CD14-positive monocyte (primary cell): ENCODE measurements at regions not wholly inside any gene's neighbourhood (a gene's known extent, or its start where the extent isn't known, plus 50 kb on each side); places are given as distances from the start of the nearest gene placed in this dataset.

ENCODE experiments used
- DNase-seq, 3 donors: peaks; one replicate each; pipeline ENCODE4 v3.0.0-alpha.2; 2011 to 2022
- H2AFZ ChIP-seq: 2 replicates; pipeline ENCODE4 v1.6.0; 2012; ENCODE audit warnings: mild to moderate bottlenecking, low read depth, low read length, inconsistent platforms; ENCODE audit not compliant: insufficient read depth, poor library complexity, severe bottlenecking
- H3K27ac ChIP-seq, 2 donors: 1 replicate in 1 of 2; 2 replicates in 1 of 2; pipeline ENCODE4 v1.5.1; 2012 to 2013; ENCODE audit warnings: low read length in 2 of 2, control low read depth in 1 of 2, inconsistent platforms in 1 of 2, low read depth in 1 of 2, mild to moderate bottlenecking in 1 of 2
- H3K27me3 ChIP-seq, 2 donors: one replicate each; pipeline versions ENCODE4 v1.6.0 to v1.6.1; 2011 to 2013; ENCODE audit warnings: low read length in 2 of 2; ENCODE audit not compliant: control insufficient read depth in 2 of 2, insufficient read depth in 2 of 2
- H3K36me3 ChIP-seq, 2 donors: replicated peaks in 1 of 2; 1 replicate in 1 of 2; 2 replicates in 1 of 2; pipeline versions ENCODE4 v1.5.1 to v1.6.1; 2012 to 2013; ENCODE audit warnings: low read length in 2 of 2, control low read depth in 1 of 2, inconsistent platforms in 1 of 2, mild to moderate bottlenecking in 1 of 2; ENCODE audit not compliant: insufficient read depth in 2 of 2, control insufficient read depth in 1 of 2
- H3K4me1 ChIP-seq, 2 donors: 1 replicate in 1 of 2; 2 replicates in 1 of 2; pipeline versions ENCODE4 v1.5.1 to v1.6.1; 2012 to 2013; ENCODE audit warnings: low read length in 2 of 2, control low read depth in 1 of 2, inconsistent platforms in 1 of 2, mild to moderate bottlenecking in 1 of 2, moderate library complexity in 1 of 2; ENCODE audit not compliant: insufficient read depth in 2 of 2, control insufficient read depth in 1 of 2
- H3K4me2 ChIP-seq: replicated peaks from 2 replicates; pipeline ENCODE3; 2012; ENCODE audit warnings: low read length, moderate library complexity, mild to moderate bottlenecking; ENCODE audit not compliant: poor library complexity, severe bottlenecking; ENCODE audit errors: extremely low read depth
- H3K4me3 ChIP-seq, 3 experiments: fragments of 200-600 bp in 1 of 3; sonication (generic) in 1 of 3; replicated peaks in 1 of 3; 1 replicate in 2 of 3; 2 replicates in 1 of 3; pipeline ENCODE4 v1.5.1; 2011 to 2013; ENCODE audit warnings: low read length in 3 of 3, mild to moderate bottlenecking in 3 of 3, control low read depth in 2 of 3, low read depth in 2 of 3, inconsistent platforms in 1 of 3, moderate library complexity in 1 of 3
- H3K79me2 ChIP-seq: 2 replicates; pipeline ENCODE4 v1.6.0; 2012; ENCODE audit warnings: mild to moderate bottlenecking, control low read depth, inconsistent platforms, low read length, moderate library complexity; ENCODE audit not compliant: insufficient read depth
- H3K9ac ChIP-seq: 2 replicates; pipeline ENCODE4 v1.6.0; 2017; ENCODE audit warnings: low read length, mild to moderate bottlenecking; ENCODE audit not compliant: insufficient read depth, poor library complexity, severe bottlenecking
- H3K9me3 ChIP-seq, 2 donors: replicated peaks in 1 of 2; 1 replicate in 1 of 2; 2 replicates in 1 of 2; pipeline versions ENCODE4 v1.5.1 to v1.6.1; 2012 to 2013; ENCODE audit warnings: low read length in 2 of 2, control low read depth in 1 of 2; ENCODE audit not compliant: control insufficient read depth in 1 of 2, insufficient read depth in 1 of 2
- H4K20me1 ChIP-seq: 2 replicates; pipeline ENCODE4 v1.6.0; 2012; ENCODE audit warnings: mild to moderate bottlenecking, low read length, control low read depth, moderate library complexity; ENCODE audit not compliant: insufficient read depth
- H3K27ac Mint-ChIP-seq, 7 donors: one replicate each; pipeline ENCODE4 v1.8.0; 2020; ENCODE audit warnings: mild to moderate bottlenecking in 7 of 7, mixed read lengths in 7 of 7, moderate library complexity in 6 of 7, inconsistent platforms in 2 of 7
- H3K27me3 Mint-ChIP-seq, 3 donors: one replicate each; pipeline ENCODE4 v1.8.0; 2021 to 2022; ENCODE audit warnings: low read depth in 3 of 3, mild to moderate bottlenecking in 3 of 3, mixed read lengths in 3 of 3, moderate library complexity in 3 of 3, inconsistent platforms in 1 of 3
- H3K36me3 Mint-ChIP-seq, 2 donors: one replicate each; pipeline ENCODE4 v1.8.0; 2020; ENCODE audit warnings: mixed read lengths in 2 of 2, inconsistent platforms in 1 of 2, mild to moderate bottlenecking in 1 of 2
- H3K4me1 Mint-ChIP-seq: one replicate; pipeline ENCODE4 v1.8.0; 2020; ENCODE audit warnings: mild to moderate bottlenecking, mixed read lengths
- H3K4me3 Mint-ChIP-seq, 2 donors: one replicate each; pipeline ENCODE4 v1.8.0; 2020; ENCODE audit warnings: mild to moderate bottlenecking in 2 of 2, mixed read lengths in 2 of 2, moderate library complexity in 1 of 2
- H3K9me3 Mint-ChIP-seq, 7 donors: one replicate each; pipeline ENCODE4 v1.8.0; 2020 to 2022; ENCODE audit warnings: mixed read lengths in 7 of 7, mild to moderate bottlenecking in 6 of 7, moderate library complexity in 6 of 7, inconsistent platforms in 2 of 7
- CTCF ChIP-seq: fragments of 200-600 bp; IDR thresholded peaks from one replicate; pipeline ENCODE4 v1.8.0; 2022; ENCODE audit warnings: antibody characterized with exemption, mild to moderate bottlenecking
- WGBS: methylation state at CpG from one replicate; pipeline ENCODE4 v1.1.5; 2013; ENCODE audit warnings: missing lambda C conversion rate; ENCODE audit not compliant: insufficient coverage; 5-methylcytosine and 5-hydroxymethylcytosine counted together
- intact Hi-C, 2 donors: fragments of 100-400 bp; cut with micrococcal nuclease; formaldehyde crosslinking; loops; one replicate each; pipeline versions ENCODE4 v1.15.0 to v1.15.1; 2023

GRCh38 chr16:55142405-55142804, 181.6 kb upstream of the IRX6 start:
- Histone ChIP-seq H3K4me2 (no peak overlapping the region), H3K9ac (no peak overlapping the region), H3K79me2 (no peaks in the 10 kb centered on the region), H3K36me3 (no peaks in the 10 kb centered on the region), H3K27ac (no peak overlapping the region), H4K20me1 (no peaks in the 10 kb centered on the region), H3K4me3 (no peak overlapping the region), H3K9me3 (peaks cover 0 to 2% of the 10 kb centered on the region in 2 donors), H3K4me1 (no peaks in the 10 kb centered on the region), H2AFZ (no peak overlapping the region), H3K27me3 (no peaks in the 10 kb centered on the region)
- WGBS, result 88% methylated on average over 4 of the region's 4 CpGs
- H3K4me3 Mint-ChIP-seq, result no peak overlapping the region
- peaks cover 0 to 14% (median 2%) of the 10 kb centered on the region in 7 donors for H3K9me3 Mint-ChIP-seq
- H3K27me3 Mint-ChIP-seq, result peaks cover 0 to 2% (median 2%) of the 10 kb centered on the region in 3 donors
- no peaks in the 10 kb centered on the region for H3K36me3 Mint-ChIP-seq
- TF ChIP-seq CTCF, result no peak
- DNase-seq, result no peak
- intact Hi-C loops, result no loop called here
- no peak overlapping the region for H3K27ac Mint-ChIP-seq
- no peaks in the 10 kb centered on the region for H3K4me1 Mint-ChIP-seq

GRCh38 chr16:55144651-55145050, 179.4 kb upstream of the IRX6 start:
- no peaks in the 10 kb centered on the region for H3K27me3 ChIP-seq
- H3K9ac ChIP-seq, result no peak overlapping the region
- H4K20me1 ChIP-seq, result no peaks in the 10 kb centered on the region
- H3K9me3 ChIP-seq, result peaks cover 0 to 2% of the 10 kb centered on the region in 2 donors
- Mint-ChIP-seq H3K9me3 (peaks cover 0 to 10% (median 2%) of the 10 kb centered on the region in 7 donors), H3K4me1 (no peaks in the 10 kb centered on the region), H3K27me3 (peaks cover 0 to 2% (median under 1%) of the 10 kb centered on the region in 3 donors), H3K27ac (no peak overlapping the region), H3K36me3 (no peaks in the 10 kb centered on the region), H3K4me3 (no peak overlapping the region)
- H3K27ac ChIP-seq, result no peak overlapping the region
- H3K4me3 ChIP-seq, result no peak overlapping the region
- intact Hi-C loops, result no loop called here
- no peaks in the 10 kb centered on the region for H3K79me2 ChIP-seq
- no peaks in the 10 kb centered on the region for H3K4me1 ChIP-seq
- no peak for TF ChIP-seq CTCF
- DNase-seq, result no peak
- WGBS, result no CpG with 5 or more reads among the region's 3 CpGs
- H3K4me2 ChIP-seq, result no peak overlapping the region
- H2AFZ ChIP-seq, result no peak overlapping the region
- H3K36me3 ChIP-seq, result no peaks in the 10 kb centered on the region
